GM18867 (cell line): ENCODE measurements at regions not wholly inside any gene's neighbourhood (a gene's known extent, or its start where the extent isn't known, plus 50 kb on each side); places are given as distances from the start of the nearest gene placed in this dataset.
"Not testable (repeated sequence)": the region's sequence is repeated elsewhere in the genome, so short reads cannot be mapped to it uniquely, and the experiment has no call there.

Experiments used
- ATAC-seq: cut with Tn5 transposase; IDR thresholded peaks from one replicate; pipeline ENCODE4 v1.9.1; 2021; ENCODE audit warnings: mild to moderate bottlenecking, moderate library complexity; ENCODE audit not compliant: unreplicated experiment

- ATAC-seq, result peak; percentile 68
Observed at GRCh38 chr9:33623658-33624586, 99.9 kb downstream of the ANKRD18B start.

GRCh38 chr9:33628318-33628717 is 104.3 kb downstream of the ANKRD18B start:
- ATAC-seq, result not testable (repeated sequence)

GRCh38 chr9:33628865-33629410 is 104.9 kb downstream of the ANKRD18B start:
- no peak for ATAC-seq

GRCh38 chr9:33633636-33634035 is 109.6 kb downstream of the ANKRD18B start:
- ATAC-seq, result no peak

GRCh38 chr9:33637881-33638280 is 113.8 kb downstream of the ANKRD18B start:
- ATAC-seq, result no peak

- no peak for ATAC-seq
Observed at GRCh38 chr9:33638391-33638915, 114.4 kb downstream of the ANKRD18B start.

GRCh38 chr9:33645706-33646105 is 121.7 kb downstream of the ANKRD18B start:
- no peak for ATAC-seq

- ATAC-seq, result no peak
Observed at GRCh38 chr9:33649463-33649862, 125.4 kb downstream of the ANKRD18B start.

GRCh38 chr9:33651125-33651524 is 127.1 kb downstream of the ANKRD18B start:
- ATAC-seq, result no peak

GRCh38 chr9:33659921-33660320 is 135.4 kb upstream of the PRSS3 start:
- no peak for ATAC-seq

- ATAC-seq, result no peak
Observed at GRCh38 chr9:33660772-33661171, 134.6 kb upstream of the PRSS3 start.

GRCh38 chr9:33661176-33661575 is 134.2 kb upstream of the PRSS3 start:
- ATAC-seq, result no peak

- ATAC-seq, result no peak
Observed at GRCh38 chr9:33662871-33663270, 132.5 kb upstream of the PRSS3 start.

GRCh38 chr9:33676194-33676745 is 119.1 kb upstream of the PRSS3 start:
- ATAC-seq, result not testable (repeated sequence)

- ATAC-seq, result no peak
Observed at GRCh38 chr9:33676746-33677505, 118.4 kb upstream of the PRSS3 start.

GRCh38 chr9:33677506-33677809 is 117.9 kb upstream of the PRSS3 start:
- ATAC-seq, result no peak

- ATAC-seq, result no peak
Observed at GRCh38 chr9:33677961-33678360, 117.4 kb upstream of the PRSS3 start.

GRCh38 chr9:33682551-33682950 is 112.8 kb upstream of the PRSS3 start:
- ATAC-seq, result no peak

- no peak for ATAC-seq
Observed at GRCh38 chr9:33684831-33685230, 110.5 kb upstream of the PRSS3 start.

- no peak for ATAC-seq
Observed at GRCh38 chr9:33686942-33687341, 108.4 kb upstream of the PRSS3 start.

- ATAC-seq, result no peak
Observed at GRCh38 chr9:33687779-33688178, 107.6 kb upstream of the PRSS3 start.
